Parathyroid adenoma (tissue), 2 donors: ENCODE measurements at regions not wholly inside any gene's neighbourhood (a gene's known extent, or its start where the extent isn't known, plus 50 kb on each side); places are given as distances from the start of the nearest gene placed in this dataset.

Experiments
- H2AFZ ChIP-seq: fragments of 300-600 bp; sonication (generic); one replicate; pipeline ENCODE4 v1.7.0; 2017; ENCODE audit warnings: antibody characterized with exemption, mild to moderate bottlenecking
- H3K27ac ChIP-seq: fragments of 300-600 bp; sonication (generic); one replicate; pipeline ENCODE4 v1.7.0; 2017
- H3K27me3 ChIP-seq: fragments of 300-600 bp; sonication (generic); one replicate; pipeline ENCODE4 v1.7.0; 2017; ENCODE audit warnings: low read length; ENCODE audit not compliant: control insufficient read depth, insufficient read depth
- H3K36me3 ChIP-seq: fragments of 300-600 bp; sonication (generic); one replicate; pipeline ENCODE4 v1.7.0; 2017; ENCODE audit warnings: low read length; ENCODE audit not compliant: control insufficient read depth, insufficient read depth
- H3K4me1 ChIP-seq: fragments of 300-600 bp; sonication (generic); one replicate; pipeline ENCODE4 v1.7.0; 2017; ENCODE audit warnings: control low read depth
- H3K4me2 ChIP-seq: fragments of 300-600 bp; sonication (generic); one replicate; pipeline ENCODE4 v1.7.0; 2017; ENCODE audit warnings: low read length
- H3K4me3 ChIP-seq: fragments of 300-600 bp; sonication (generic); one replicate; pipeline ENCODE4 v1.7.0; 2017; ENCODE audit warnings: low read depth, low read length
- H3K79me2 ChIP-seq: fragments of 300-600 bp; sonication (generic); one replicate; pipeline ENCODE4 v1.7.0; 2017; ENCODE audit warnings: control low read depth
- H3K9ac ChIP-seq: fragments of 300-600 bp; sonication (generic); one replicate; pipeline ENCODE4 v1.7.0; 2017; ENCODE audit warnings: mild to moderate bottlenecking
- H3K9me3 ChIP-seq: fragments of 300-600 bp; sonication (generic); one replicate; pipeline ENCODE4 v1.7.0; 2017; ENCODE audit warnings: low read length; ENCODE audit not compliant: control insufficient read depth
- CTCF ChIP-seq: fragments of 300-600 bp; sonication (generic); IDR thresholded peaks from one replicate; pipeline ENCODE4 v1.7.0; 2017; ENCODE audit warnings: antibody characterized with exemption, mild to moderate bottlenecking
- donor health status: primary hyperparathyroidism.

- H3K4me3 ChIP-seq = no peak overlapping the region
- H3K4me2 ChIP-seq = no peak overlapping the region
- H3K27me3 ChIP-seq = no peaks in the 10 kb centered on the region
- H3K9me3 ChIP-seq = no peaks in the 10 kb centered on the region
- no peaks in the 10 kb centered on the region for H3K4me1 ChIP-seq
- H2AFZ ChIP-seq = no peak overlapping the region
- no peaks in the 10 kb centered on the region for H3K36me3 ChIP-seq
- H3K9ac ChIP-seq = no peak overlapping the region
- H3K79me2 ChIP-seq = no peaks in the 10 kb centered on the region
- no peak for TF ChIP-seq CTCF
- no peak overlapping the region for H3K27ac ChIP-seq
Measured at GRCh38 chr1:209046058-209046417, 537.5 kb upstream of the CAMK1G start.

- Histone ChIP-seq H3K4me3 (no peak overlapping the region), H3K79me2 (no peaks in the 10 kb centered on the region), H3K27me3 (no peaks in the 10 kb centered on the region), H3K4me2 (no peak overlapping the region), H3K27ac (no peak overlapping the region), H2AFZ (no peak overlapping the region), H3K4me1 (no peaks in the 10 kb centered on the region), H3K36me3 (no peaks in the 10 kb centered on the region), H3K9me3 (no peaks in the 10 kb centered on the region), H3K9ac (no peak overlapping the region)
- TF ChIP-seq CTCF = no peak
Measured at GRCh38 chr1:209046935-209047334, 536.6 kb upstream of the CAMK1G start.

GRCh38 chr1:209048941-209049669 is 534.4 kb upstream of the CAMK1G start:
- Histone ChIP-seq H3K27me3 (no peaks in the 10 kb centered on the region), H3K27ac (no peak overlapping the region), H3K4me2 (no peak overlapping the region), H3K4me3 (no peak overlapping the region), H3K9me3 (no peaks in the 10 kb centered on the region), H3K9ac (no peak overlapping the region), H3K36me3 (no peaks in the 10 kb centered on the region), H2AFZ (no peak overlapping the region), H3K4me1 (no peaks in the 10 kb centered on the region), H3K79me2 (no peaks in the 10 kb centered on the region)
- TF ChIP-seq CTCF = no peak

- H3K4me1 ChIP-seq = no peaks in the 10 kb centered on the region
- no peak overlapping the region for H3K9ac ChIP-seq
- H3K27me3 ChIP-seq = no peaks in the 10 kb centered on the region
- no peak overlapping the region for H3K4me3 ChIP-seq
- TF ChIP-seq CTCF = no peak
- no peak overlapping the region for H3K4me2 ChIP-seq
- H2AFZ ChIP-seq = no peak overlapping the region
- no peak overlapping the region for H3K27ac ChIP-seq
- H3K36me3 ChIP-seq = no peaks in the 10 kb centered on the region
- H3K9me3 ChIP-seq = no peaks in the 10 kb centered on the region
- no peaks in the 10 kb centered on the region for H3K79me2 ChIP-seq
Measured at GRCh38 chr1:209051570-209051969, 531.9 kb upstream of the CAMK1G start.

- Histone ChIP-seq H3K9me3 (no peaks in the 10 kb centered on the region), H3K4me1 (no peaks in the 10 kb centered on the region), H3K79me2 (no peaks in the 10 kb centered on the region), H3K4me3 (no peak overlapping the region), H2AFZ (no peak overlapping the region), H3K4me2 (no peak overlapping the region), H3K27ac (no peak overlapping the region), H3K27me3 (no peaks in the 10 kb centered on the region), H3K36me3 (no peaks in the 10 kb centered on the region), H3K9ac (no peak overlapping the region)
- no peak for TF ChIP-seq CTCF
Measured at GRCh38 chr1:209053587-209053986, 529.9 kb upstream of the CAMK1G start.
